ENCODE measurements at regions not wholly inside any gene's neighbourhood (a gene's known extent, or its start where the extent isn't known, plus 50 kb on each side); places are given as distances from the start of the nearest gene placed in this dataset.

- no peak for TF ChIP-seq EZH2 (IDR thresholded peaks at IDR 0.05; ENCODE audit: borderline replicate concordance, low read depth, low read length, poor library complexity, severe bottlenecking)
- TF ChIP-seq, protein P1, sequence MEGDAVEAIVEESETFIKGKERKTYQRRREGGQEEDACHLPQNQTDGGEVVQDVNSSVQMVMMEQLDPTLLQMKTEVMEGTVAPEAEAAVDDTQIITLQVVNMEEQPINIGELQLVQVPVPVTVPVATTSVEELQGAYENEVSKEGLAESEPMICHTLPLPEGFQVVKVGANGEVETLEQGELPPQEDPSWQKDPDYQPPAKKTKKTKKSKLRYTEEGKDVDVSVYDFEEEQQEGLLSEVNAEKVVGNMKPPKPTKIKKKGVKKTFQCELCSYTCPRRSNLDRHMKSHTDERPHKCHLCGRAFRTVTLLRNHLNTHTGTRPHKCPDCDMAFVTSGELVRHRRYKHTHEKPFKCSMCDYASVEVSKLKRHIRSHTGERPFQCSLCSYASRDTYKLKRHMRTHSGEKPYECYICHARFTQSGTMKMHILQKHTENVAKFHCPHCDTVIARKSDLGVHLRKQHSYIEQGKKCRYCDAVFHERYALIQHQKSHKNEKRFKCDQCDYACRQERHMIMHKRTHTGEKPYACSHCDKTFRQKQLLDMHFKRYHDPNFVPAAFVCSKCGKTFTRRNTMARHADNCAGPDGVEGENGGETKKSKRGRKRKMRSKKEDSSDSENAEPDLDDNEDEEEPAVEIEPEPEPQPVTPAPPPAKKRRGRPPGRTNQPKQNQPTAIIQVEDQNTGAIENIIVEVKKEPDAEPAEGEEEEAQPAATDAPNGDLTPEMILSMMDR (conservative IDR thresholded peaks at IDR 0.05; ENCODE audit: low read depth, low read length): no peak
Observed at GRCh38 chr18:28793901-28794300, 617.0 kb upstream of the CDH2 start.

Data from A673 (cell line).